AG08395 (cell line): ENCODE measurements at regions not wholly inside any gene's neighbourhood (a gene's known extent, or its start where the extent isn't known, plus 50 kb on each side); places are given as distances from the start of the nearest gene placed in this dataset.

ENCODE experiments used
- DNase-seq: peaks from one replicate; pipeline ENCODE4 v3.0.0; 2012; ENCODE audit warnings: mixed read lengths, low spot score

GRCh38 chr15:36265422-36265821 is 314.0 kb upstream of the CDIN1 start:
- no peak for DNase-seq

DNA sequence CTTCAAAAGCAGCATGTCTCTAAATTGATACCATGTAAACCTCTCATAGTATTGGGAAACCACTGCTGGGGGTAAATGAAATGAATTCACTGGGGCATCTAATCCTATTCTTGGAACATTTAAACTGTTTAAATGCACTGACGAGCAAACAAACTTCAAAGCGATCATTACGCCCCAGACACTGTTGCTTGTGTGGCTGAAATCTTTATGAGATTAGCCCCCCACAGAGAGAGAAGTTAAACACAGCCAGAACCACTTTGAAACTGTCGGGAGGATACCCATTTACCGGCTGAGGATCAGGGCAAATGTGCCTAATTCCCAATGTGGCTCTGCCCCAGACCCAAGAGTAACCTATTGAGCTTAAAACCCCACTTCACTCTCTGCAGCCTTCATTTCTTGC is 308.4 kb upstream of the CDIN1 start:
- DNase-seq: no peak

GRCh38 chr15:36275656-36276055 is 303.8 kb upstream of the CDIN1 start:
- DNase-seq: no peak

GRCh38 chr15:36278219-36278618 is 301.2 kb upstream of the CDIN1 start:
- no peak for DNase-seq

DNA sequence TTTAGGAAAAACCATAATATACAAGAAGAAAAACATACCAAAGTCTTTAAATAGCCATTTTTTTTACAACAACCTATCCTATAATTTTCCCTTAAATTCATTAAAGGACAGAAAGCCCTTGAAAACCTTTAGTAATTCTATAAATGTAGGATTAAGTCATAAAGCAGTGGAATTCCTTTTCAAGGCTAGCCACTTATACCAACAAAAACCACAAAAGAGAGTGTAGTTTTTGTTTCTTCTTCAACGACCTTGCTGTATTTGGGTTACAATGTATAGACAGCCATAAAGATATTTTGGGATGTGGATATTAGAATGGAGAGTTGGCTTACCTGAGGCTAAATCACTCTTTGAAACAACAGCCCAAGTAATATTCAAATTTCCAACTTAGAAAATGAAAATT is 296.6 kb upstream of the CDIN1 start:
- no peak for DNase-seq

DNA sequence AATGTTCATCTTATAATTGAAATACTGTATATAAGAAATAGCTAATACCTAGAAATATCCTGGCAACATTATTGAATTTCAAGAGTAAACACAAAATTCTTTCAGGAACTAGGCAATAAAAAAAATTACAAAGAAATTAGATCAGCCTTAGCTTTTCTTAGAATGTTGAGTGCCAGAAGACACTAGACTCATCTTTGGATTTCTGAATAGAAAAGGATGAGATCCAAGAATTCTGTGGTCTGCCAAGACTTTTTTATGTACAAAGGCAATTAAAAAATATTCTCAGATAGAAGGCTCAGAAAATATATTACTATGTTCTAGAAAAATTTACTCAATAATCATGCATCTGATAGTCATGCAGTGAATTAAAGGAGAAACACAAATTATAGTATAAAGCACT is 294.5 kb upstream of the CDIN1 start:
- DNase-seq: peak; percentile 25

- DNase-seq: no peak
Measured at GRCh38 chr15:36291501-36291900, 287.9 kb upstream of the CDIN1 start.

- DNase-seq: no peak
Measured at GRCh38 chr15:36294359-36294758, 285.1 kb upstream of the CDIN1 start.

DNA sequence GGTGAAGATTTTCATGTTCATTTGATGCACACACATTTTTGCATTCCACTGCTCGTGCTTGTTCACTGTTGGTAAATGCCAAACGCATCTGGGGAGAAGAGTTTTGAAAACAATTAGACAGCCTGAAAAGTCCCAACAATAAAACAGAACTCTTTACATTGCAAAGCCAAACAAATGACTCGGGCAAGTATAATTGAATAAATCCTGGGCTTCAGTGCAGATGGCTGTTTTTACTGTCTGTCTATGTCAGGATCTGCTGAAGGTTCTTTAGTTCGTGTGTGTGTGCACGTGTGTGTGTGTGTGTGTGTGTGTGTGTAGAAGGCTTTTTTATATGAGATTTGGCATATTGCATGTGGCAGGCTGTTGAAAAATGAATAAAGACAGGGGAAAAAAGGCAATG is 277.5 kb upstream of the CDIN1 start:
- DNase-seq: no peak

GRCh38 chr15:36313021-36313420 is 266.4 kb upstream of the CDIN1 start:
- peak; percentile 7 for DNase-seq

- DNase-seq: no peak
Measured at GRCh38 chr15:36313736-36314280, 265.6 kb upstream of the CDIN1 start.

- no peak for DNase-seq
Measured at GRCh38 chr15:36315649-36316048, 263.8 kb upstream of the CDIN1 start.

DNA sequence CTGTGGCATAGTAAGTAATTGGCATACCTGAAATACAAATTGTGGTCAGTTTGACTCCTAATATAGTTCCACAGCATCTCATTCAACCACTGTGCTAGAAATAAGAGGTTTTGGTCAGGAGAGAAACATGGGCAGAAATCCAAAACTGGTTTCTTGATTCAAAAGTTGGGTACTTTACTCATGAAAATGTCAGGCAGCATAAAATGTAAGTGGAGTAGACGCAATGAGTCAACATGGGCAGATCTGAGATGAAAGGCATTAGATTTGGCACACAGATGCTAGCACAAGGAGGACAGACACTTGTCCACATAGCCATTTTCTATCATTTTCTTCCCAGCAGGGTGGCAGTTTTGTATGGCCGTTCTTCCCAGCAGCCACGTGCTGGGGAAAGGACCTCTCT is 255.8 kb upstream of the CDIN1 start:
- no peak for DNase-seq

DNA sequence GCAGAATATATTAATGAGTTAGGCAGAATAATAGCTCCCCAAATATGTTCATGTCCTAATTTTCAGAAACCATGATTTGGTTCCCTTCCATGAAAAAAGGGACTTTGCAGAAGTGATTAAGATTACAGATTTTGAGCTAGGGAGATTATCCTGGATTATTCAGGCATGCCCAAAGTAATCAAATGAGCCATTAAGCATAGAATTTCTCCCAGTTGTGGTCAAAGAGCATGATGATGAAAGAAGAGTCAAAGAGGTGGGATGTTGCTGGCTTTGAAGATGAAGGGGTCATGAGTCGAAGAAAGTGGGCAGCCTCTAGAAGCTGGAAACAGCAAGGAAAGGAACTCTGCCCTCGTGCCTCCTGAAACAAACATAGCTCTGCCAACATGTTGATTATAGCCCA is 254.2 kb upstream of the CDIN1 start:
- no peak for DNase-seq

DNA sequence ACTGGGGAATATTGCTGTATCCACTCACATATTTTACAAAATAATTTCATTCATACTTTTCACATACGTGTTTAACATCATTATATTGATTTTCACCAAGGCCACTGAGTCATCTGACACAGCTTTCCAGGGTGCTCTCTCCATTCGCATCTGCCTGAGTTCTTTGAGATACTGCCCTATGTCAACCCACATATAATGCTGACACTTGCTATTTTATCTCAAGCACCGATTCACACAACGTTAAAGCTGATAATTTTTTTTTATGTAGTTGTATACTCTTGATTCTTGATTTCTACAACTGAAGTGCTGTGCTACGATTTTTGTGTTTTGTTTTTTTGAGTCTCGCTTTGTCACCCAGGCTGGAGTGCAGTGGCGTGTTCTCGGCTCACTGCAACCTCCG is 249.8 kb upstream of the CDIN1 start:
- no peak for DNase-seq

DNA sequence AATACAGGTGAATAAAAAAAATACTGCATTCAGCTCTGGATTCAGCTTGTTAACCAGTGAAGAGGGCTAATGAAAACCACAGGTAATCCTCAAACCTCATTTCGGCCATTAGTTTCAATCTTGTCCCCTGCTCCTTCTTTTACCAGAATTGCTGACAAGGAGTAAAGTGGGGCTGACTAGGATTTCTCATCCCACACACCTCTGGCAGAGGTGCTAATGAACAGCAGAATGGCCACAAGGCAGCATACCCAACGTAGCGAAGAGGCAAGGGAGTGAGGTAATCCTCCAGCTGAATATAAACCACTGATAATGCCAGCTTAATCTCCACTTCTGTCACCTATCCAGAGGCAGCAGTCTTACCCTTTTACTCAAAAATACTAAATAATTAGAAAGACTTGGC is 248.8 kb upstream of the CDIN1 start:
- DNase-seq: no peak

- DNase-seq: no peak
Measured at GRCh38 chr15:36331531-36332275, 247.7 kb upstream of the CDIN1 start.

- peak; percentile 40 for DNase-seq
Measured at GRCh38 chr15:36332301-36332700, 247.1 kb upstream of the CDIN1 start.

GRCh38 chr15:36332896-36333295 is 246.5 kb upstream of the CDIN1 start:
- no peak for DNase-seq

- peak; percentile 28 for DNase-seq
Measured at GRCh38 chr15:36334059-36334458, 245.4 kb upstream of the CDIN1 start.

- DNase-seq: no peak
Measured at GRCh38 chr15:36335224-36335623, 244.2 kb upstream of the CDIN1 start.

GRCh38 chr15:36335659-36336058 is 243.8 kb upstream of the CDIN1 start:
- no peak for DNase-seq

DNA sequence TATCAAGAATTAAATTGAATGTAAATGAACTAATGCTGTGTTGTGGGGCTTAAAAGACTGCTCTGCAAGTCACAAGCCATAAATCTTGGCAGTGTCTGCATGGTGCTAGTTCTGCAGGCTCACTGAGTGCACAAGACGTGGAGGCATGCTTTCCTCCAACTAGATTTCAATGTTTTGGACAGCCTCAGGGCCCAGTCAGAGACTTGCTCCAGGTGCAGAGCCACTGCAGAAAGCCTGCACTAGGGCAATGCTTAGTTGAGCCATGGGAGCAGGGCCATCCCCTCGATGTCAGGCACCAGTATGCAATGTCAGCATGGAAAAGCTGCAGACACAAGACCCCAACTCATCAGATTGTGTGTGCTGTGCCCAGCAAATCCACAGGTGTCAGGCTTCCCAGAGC is 234.5 kb upstream of the CDIN1 start:
- no peak for DNase-seq

- DNase-seq: no peak
Measured at GRCh38 chr15:36347272-36347858, 232.1 kb upstream of the CDIN1 start.
